Erythroblast (primary cell): ENCODE measurements at regions not wholly inside any gene's neighbourhood (a gene's known extent, or its start where the extent isn't known, plus 50 kb on each side); places are given as distances from the start of the nearest gene placed in this dataset.

Experiments used
- GATA1 ChIP-seq: IDR thresholded peaks from 2 replicates; pipeline ENCODE4 v1.6.1; 2011; ENCODE audit warnings: low read depth, mild to moderate bottlenecking, control low read depth, low read length, moderate library complexity
- POLR2A ChIP-seq: IDR thresholded peaks from 2 replicates; pipeline ENCODE4 v1.6.1; 2011; ENCODE audit warnings: mild to moderate bottlenecking, low read length

DNA sequence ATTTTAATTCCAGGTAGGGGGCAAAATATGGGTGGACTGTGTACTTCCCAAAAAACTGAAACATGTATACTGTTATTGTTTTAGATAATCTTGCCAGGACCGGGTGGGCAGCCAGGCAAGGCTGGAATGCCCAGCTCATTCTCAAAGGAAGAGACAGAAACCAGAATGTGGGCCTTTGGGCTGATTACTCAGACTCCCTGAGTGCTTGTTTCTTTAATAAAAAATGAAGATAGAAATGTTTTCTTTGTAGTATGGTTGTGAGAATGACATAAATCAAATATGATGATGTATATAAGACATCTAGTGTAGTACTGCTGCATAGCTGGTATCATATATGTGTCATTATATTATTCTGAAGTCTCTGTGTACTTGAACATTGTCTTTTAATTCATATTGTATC, 231.6 kb upstream of the NT5C1B start:
- TF ChIP-seq POLR2A, result no peak
- no peak for TF ChIP-seq GATA1
